ENCODE measurements at regions not wholly inside any gene's neighbourhood (a gene's known extent, or its start where the extent isn't known, plus 50 kb on each side); places are given as distances from the start of the nearest gene placed in this dataset.

GRCh38 chrX:129318375-129318774, 204.9 kb downstream of the SMARCA1 start:
- no peak overlapping the region for H2AFZ ChIP-seq (ENCODE audit: low read depth, low read length, severe bottlenecking)
- no peak overlapping the region for H3K4me2 ChIP-seq (ENCODE audit: low read depth, low read length, poor library complexity, severe bottlenecking)
- H3K4me3 ChIP-seq (ENCODE audit: insufficient read depth, low read length, poor library complexity, severe bottlenecking): no peak overlapping the region
- H3K79me2 ChIP-seq (ENCODE audit: insufficient read depth, low read length): no peaks in the 10 kb centered on the region
- H3K9me3 ChIP-seq (ENCODE audit: insufficient read depth, low read length): no peaks in the 10 kb centered on the region
- H4K20me1 ChIP-seq (ENCODE audit: low read depth, low read length): no peaks in the 10 kb centered on the region
- no peak overlapping the region for H3K27ac ChIP-seq (ENCODE audit: low read depth, low read length)
- H3K27me3 ChIP-seq (ENCODE audit: low read length): no peaks in the 10 kb centered on the region
- H3K9ac ChIP-seq (ENCODE audit: low read length): no peak overlapping the region
- H3K9me2 ChIP-seq (replicated peaks; ENCODE audit: insufficient read depth, low read length): no peaks in the 10 kb centered on the region
- H3F3A ChIP-seq (ENCODE audit: insufficient read depth): no peaks in the 10 kb centered on the region
- TF ChIP-seq, protein P1, sequence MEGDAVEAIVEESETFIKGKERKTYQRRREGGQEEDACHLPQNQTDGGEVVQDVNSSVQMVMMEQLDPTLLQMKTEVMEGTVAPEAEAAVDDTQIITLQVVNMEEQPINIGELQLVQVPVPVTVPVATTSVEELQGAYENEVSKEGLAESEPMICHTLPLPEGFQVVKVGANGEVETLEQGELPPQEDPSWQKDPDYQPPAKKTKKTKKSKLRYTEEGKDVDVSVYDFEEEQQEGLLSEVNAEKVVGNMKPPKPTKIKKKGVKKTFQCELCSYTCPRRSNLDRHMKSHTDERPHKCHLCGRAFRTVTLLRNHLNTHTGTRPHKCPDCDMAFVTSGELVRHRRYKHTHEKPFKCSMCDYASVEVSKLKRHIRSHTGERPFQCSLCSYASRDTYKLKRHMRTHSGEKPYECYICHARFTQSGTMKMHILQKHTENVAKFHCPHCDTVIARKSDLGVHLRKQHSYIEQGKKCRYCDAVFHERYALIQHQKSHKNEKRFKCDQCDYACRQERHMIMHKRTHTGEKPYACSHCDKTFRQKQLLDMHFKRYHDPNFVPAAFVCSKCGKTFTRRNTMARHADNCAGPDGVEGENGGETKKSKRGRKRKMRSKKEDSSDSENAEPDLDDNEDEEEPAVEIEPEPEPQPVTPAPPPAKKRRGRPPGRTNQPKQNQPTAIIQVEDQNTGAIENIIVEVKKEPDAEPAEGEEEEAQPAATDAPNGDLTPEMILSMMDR (IDR thresholded peaks at IDR 0.05; ENCODE audit: insufficient read depth, low read length, poor library complexity, severe bottlenecking): no peak
- no peak for TF ChIP-seq EZH2phosphoT487 (conservative IDR thresholded peaks at IDR 0.05; ENCODE audit: low read length)
- no peaks in the 10 kb centered on the region for H3K36me3 ChIP-seq (ENCODE audit: low read length)

DNA sequence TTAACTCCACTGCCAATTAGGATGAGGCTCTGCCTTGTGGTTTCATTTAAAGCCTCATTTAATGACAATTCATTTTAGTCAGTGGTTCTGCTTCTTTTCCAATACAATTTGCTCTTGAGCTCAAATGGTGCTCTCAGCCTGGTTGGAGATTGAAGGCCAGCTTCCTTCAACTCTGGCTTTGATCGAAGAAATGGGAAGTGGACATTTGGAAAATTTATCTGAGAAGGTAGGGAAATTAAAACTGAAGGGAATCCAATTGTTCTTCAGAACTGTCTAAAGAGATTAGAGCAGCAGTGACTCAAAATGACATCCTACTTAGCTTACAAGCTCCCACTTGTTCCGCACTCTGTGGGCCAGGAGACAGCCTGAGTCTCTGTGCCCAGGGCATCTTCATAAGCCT, 206.8 kb downstream of the SMARCA1 start:
- Histone ChIP-seq H3K36me3 (ENCODE audit: low read length) (no peaks in the 10 kb centered on the region), H3K9ac (ENCODE audit: low read length) (no peak overlapping the region), H3K4me2 (ENCODE audit: low read depth, low read length, poor library complexity, severe bottlenecking) (no peak overlapping the region), H3K79me2 (ENCODE audit: insufficient read depth, low read length) (no peaks in the 10 kb centered on the region), H3K27ac (ENCODE audit: low read depth, low read length) (no peak overlapping the region), H3K9me2 (replicated peaks; ENCODE audit: insufficient read depth, low read length) (no peaks in the 10 kb centered on the region), H3K27me3 (ENCODE audit: low read length) (no peaks in the 10 kb centered on the region), H3K9me3 (ENCODE audit: insufficient read depth, low read length) (no peaks in the 10 kb centered on the region), H4K20me1 (ENCODE audit: low read depth, low read length) (no peaks in the 10 kb centered on the region), H3F3A (ENCODE audit: insufficient read depth) (no peaks in the 10 kb centered on the region), H2AFZ (ENCODE audit: low read depth, low read length, severe bottlenecking) (no peak overlapping the region), H3K4me3 (ENCODE audit: insufficient read depth, low read length, poor library complexity, severe bottlenecking) (no peak overlapping the region)
- TF ChIP-seq, protein P1 (IDR thresholded peaks at IDR 0.05; ENCODE audit: insufficient read depth, low read length, poor library complexity, severe bottlenecking): no peak
- no peak for TF ChIP-seq EZH2phosphoT487 (conservative IDR thresholded peaks at IDR 0.05; ENCODE audit: low read length)

- Histone ChIP-seq H3K27ac (ENCODE audit: low read depth, low read length) (no peak overlapping the region), H3K79me2 (ENCODE audit: insufficient read depth, low read length) (no peaks in the 10 kb centered on the region), H3K4me3 (ENCODE audit: insufficient read depth, low read length, poor library complexity, severe bottlenecking) (no peak overlapping the region), H3F3A (ENCODE audit: insufficient read depth) (no peaks in the 10 kb centered on the region), H3K27me3 (ENCODE audit: low read length) (no peaks in the 10 kb centered on the region), H2AFZ (ENCODE audit: low read depth, low read length, severe bottlenecking) (no peak overlapping the region), H4K20me1 (ENCODE audit: low read depth, low read length) (no peaks in the 10 kb centered on the region), H3K9me3 (ENCODE audit: insufficient read depth, low read length) (no peaks in the 10 kb centered on the region), H3K4me2 (ENCODE audit: low read depth, low read length, poor library complexity, severe bottlenecking) (no peak overlapping the region), H3K36me3 (ENCODE audit: low read length) (no peaks in the 10 kb centered on the region), H3K9me2 (replicated peaks; ENCODE audit: insufficient read depth, low read length) (no peaks in the 10 kb centered on the region), H3K9ac (ENCODE audit: low read length) (no peak overlapping the region)
- TF ChIP-seq, protein P1 (IDR thresholded peaks at IDR 0.05; ENCODE audit: insufficient read depth, low read length, poor library complexity, severe bottlenecking): no peak
- TF ChIP-seq EZH2phosphoT487 (conservative IDR thresholded peaks at IDR 0.05; ENCODE audit: low read length): no peak
Observed at GRCh38 chrX:129310000-129310399, 213.3 kb downstream of the SMARCA1 start.

Data from SU-DHL-6 (cell line).